OCI-LY7 (cell line): ENCODE measurements at regions not wholly inside any gene's neighbourhood (a gene's known extent, or its start where the extent isn't known, plus 50 kb on each side); places are given as distances from the start of the nearest gene placed in this dataset.

Experiments used
- BruUV-seq: library from RNA; stranded (reverse); fragments of 400-500 nt; replicated peaks from 2 replicates; lab custom pipeline; 2021; lab: Mats Ljungman, UMichigan
- CTCF ChIA-PET: fragments of 300-600 bp; sonication (Branson Sonifier 250); formaldehyde crosslinking; loops from one replicate; lab custom pipeline; 2022; ENCODE audit warnings: antibody characterized with exemption; ENCODE audit not compliant: unreplicated experiment; lab: Charles Lee
- POLR2A ChIA-PET: fragments of 300-600 bp; sonication (Branson Sonifier 250); formaldehyde crosslinking; loops from one replicate; lab custom pipeline; 2022; ENCODE audit warnings: antibody characterized with exemption; lab: Charles Lee
- DNase-seq: peaks from one replicate; pipeline ENCODE4 v3.0.0-alpha.2; 2015; ENCODE audit warnings: low spot score
- H2AFZ ChIP-seq: fragments of 200-600 bp; sonication (generic), shearing (Covaris generic); 2 replicates; pipeline ENCODE4 v1.6.1; 2014; ENCODE audit warnings: mild to moderate bottlenecking, antibody characterized with exemption, low read length, moderate library complexity
- H3K27ac ChIP-seq: fragments of 200-600 bp; sonication (generic); 2 replicates; pipeline ENCODE4 v1.5.1; 2014; ENCODE audit warnings: mixed run types, low read depth, mild to moderate bottlenecking, moderate library complexity, low read length, inconsistent platforms; ENCODE audit not compliant: poor library complexity, severe bottlenecking
- H3K36me3 ChIP-seq: fragments of 200-600 bp; sonication (generic); 2 replicates; pipeline ENCODE4 v1.6.1; 2014; ENCODE audit warnings: mild to moderate bottlenecking, antibody characterized with exemption, low read length, moderate library complexity, mixed read lengths; ENCODE audit not compliant: insufficient read depth
- H3K4me1 ChIP-seq: fragments of 200-600 bp; sonication (generic); 2 replicates; pipeline ENCODE4 v1.5.1; 2014; ENCODE audit warnings: mild to moderate bottlenecking, low read length; ENCODE audit not compliant: insufficient read depth, poor library complexity, severe bottlenecking
- H3K4me2 ChIP-seq: fragments of 200-600 bp; sonication (generic); 2 replicates; pipeline ENCODE4 v1.6.1; 2014; ENCODE audit warnings: mild to moderate bottlenecking, low read length
- H3K4me3 ChIP-seq: fragments of 200-600 bp; sonication (generic); 2 replicates; pipeline ENCODE4 v1.5.1; 2014; ENCODE audit warnings: mild to moderate bottlenecking, low read depth, low read length; ENCODE audit not compliant: poor library complexity, severe bottlenecking
- H3K79me2 ChIP-seq: fragments of 200-600 bp; sonication (generic); 2 replicates; pipeline ENCODE4 v1.6.1; 2016; ENCODE audit warnings: low read depth, mild to moderate bottlenecking, low read length, moderate library complexity, mixed read lengths; ENCODE audit not compliant: insufficient read depth
- H3K9me2 ChIP-seq: fragments of 200-600 bp; sonication (generic); 2 replicates; pipeline ENCODE4 v1.6.1; 2016; ENCODE audit warnings: mild to moderate bottlenecking, low read length, mixed read lengths; ENCODE audit not compliant: insufficient read depth
- H3K9me3 ChIP-seq: fragments of 200-600 bp; sonication (generic); 2 replicates; pipeline ENCODE4 v1.6.1; 2014; ENCODE audit warnings: mild to moderate bottlenecking, mixed run types, low read length, mixed read lengths
- H4K20me1 ChIP-seq: fragments of 200-600 bp; sonication (generic); 2 replicates; pipeline ENCODE4 v1.6.1; 2014; ENCODE audit warnings: mild to moderate bottlenecking, antibody characterized with exemption, low read length, moderate library complexity, mixed read lengths; ENCODE audit not compliant: insufficient read depth
- CTCF ChIP-seq: fragments of 200-600 bp; sonication (generic); conservative IDR thresholded peaks from 2 replicates; pipeline ENCODE4 v1.5.1; 2014; ENCODE audit warnings: mild to moderate bottlenecking, antibody characterized with exemption, low read length, moderate library complexity, mixed read lengths
- EZH2phosphoT487 ChIP-seq: fragments of 200-600 bp; sonication (generic); IDR thresholded peaks from 2 replicates; pipeline ENCODE4 v1.6.1; 2018; ENCODE audit warnings: low read depth, borderline replicate concordance, mild to moderate bottlenecking, mixed run types, antibody characterized with exemption, low read length, moderate library complexity, mixed read lengths
- intact Hi-C: fragments of 100-400 bp; cut with micrococcal nuclease; formaldehyde crosslinking; loops from one replicate; pipeline ENCODE4 v1.10.0; 2022; ENCODE audit not compliant: unreplicated experiment

GRCh38 chr3:186467969-186468368, 76.2 kb downstream of the CRYGS start:
- Histone ChIP-seq H4K20me1 (no peaks in the 10 kb centered on the region), H3K4me3 (no peak overlapping the region), H3K9me2 (no peaks in the 10 kb centered on the region), H3K4me1 (no peaks in the 10 kb centered on the region), H3K27ac (no peak overlapping the region), H3K9me3 (no peaks in the 10 kb centered on the region), H3K79me2 (no peaks in the 10 kb centered on the region), H3K36me3 (no peaks in the 10 kb centered on the region), H3K4me2 (no peak overlapping the region), H2AFZ (no peak overlapping the region)
- BruUV-seq, result no TSS peak
- TF ChIP-seq EZH2phosphoT487, result no peak
- intact Hi-C loops, result no loop called here
- DNase-seq, result no peak
- CTCF ChIA-PET, result no interaction called here
- POLR2A ChIA-PET, result interaction anchor here (0.6 kb wide), 1 partner anchor 13 kb away, joined by 3 read pairs; no protein-coding TSS in a partner anchor

- DNase-seq, result no peak
- Histone ChIP-seq H3K79me2 (no peaks in the 10 kb centered on the region), H4K20me1 (no peaks in the 10 kb centered on the region), H3K4me3 (no peak overlapping the region), H3K27ac (no peak overlapping the region), H3K9me3 (no peaks in the 10 kb centered on the region), H3K36me3 (no peaks in the 10 kb centered on the region), H3K4me2 (no peak overlapping the region), H3K9me2 (no peaks in the 10 kb centered on the region), H3K4me1 (no peaks in the 10 kb centered on the region), H2AFZ (no peak overlapping the region)
- intact Hi-C loops, result no loop called here
- POLR2A ChIA-PET, result no interaction called here
- CTCF ChIA-PET, result no interaction called here
- TF ChIP-seq CTCF (no peak), EZH2phosphoT487 (no peak)
- BruUV-seq, result no TSS peak
Measured at GRCh38 chr3:186466391-186466974, 77.7 kb downstream of the CRYGS start.

- CTCF ChIA-PET, result interaction anchor here (0.5 to 0.9 kb wide), 2 partner anchors 70 to 75 kb away, joined by 3 read pairs; no protein-coding TSS in a partner anchor
- H3K4me3 ChIP-seq, result no peak overlapping the region
- no peak overlapping the region for H3K27ac ChIP-seq
- H3K79me2 ChIP-seq, result no peaks in the 10 kb centered on the region
- no peaks in the 10 kb centered on the region for H3K36me3 ChIP-seq
- H3K4me1 ChIP-seq, result no peaks in the 10 kb centered on the region
- no peak for DNase-seq
- H2AFZ ChIP-seq, result no peak overlapping the region
- POLR2A ChIA-PET, result interaction anchor here (0.6 kb wide), 2 partner anchors 9 to 234 kb away, joined by 3 read pairs; no protein-coding TSS in a partner anchor
- H3K4me2 ChIP-seq, result no peak overlapping the region
- BruUV-seq, result no TSS peak
- no peaks in the 10 kb centered on the region for H3K9me2 ChIP-seq
- no peaks in the 10 kb centered on the region for H3K9me3 ChIP-seq
- intact Hi-C loops, result no loop called here
- H4K20me1 ChIP-seq, result no peaks in the 10 kb centered on the region
- TF ChIP-seq EZH2phosphoT487 (no peak), CTCF (no peak)
Measured at GRCh38 chr3:186465508-186465907, 78.7 kb downstream of the CRYGS start.
